GM23248 (cell line): ENCODE measurements at regions not wholly inside any gene's neighbourhood (a gene's known extent, or its start where the extent isn't known, plus 50 kb on each side); places are given as distances from the start of the nearest gene placed in this dataset.

Source experiments
- DNase-seq: peaks from one replicate; pipeline ENCODE4 v3.0.0-alpha.2; 2015
- H2AFZ ChIP-seq: fragments of 200-600 bp; sonication (generic); 2 replicates; pipeline ENCODE4 v1.6.1; 2016; ENCODE audit warnings: antibody characterized with exemption
- H3F3A ChIP-seq: fragments of 200-600 bp; sonication (generic); 2 replicates; pipeline ENCODE4 v1.6.1; 2016; ENCODE audit warnings: mild to moderate bottlenecking, antibody characterized with exemption, mixed run types; ENCODE audit not compliant: insufficient read depth
- H3K27ac ChIP-seq: fragments of 200-600 bp; sonication (generic); 2 replicates; pipeline ENCODE4 v1.5.1; 2016; ENCODE audit warnings: mild to moderate bottlenecking
- H3K27me3 ChIP-seq: fragments of 200-600 bp; sonication (generic); replicated peaks from 2 replicates; pipeline ENCODE4 v1.6.1; 2016; ENCODE audit warnings: mild to moderate bottlenecking; ENCODE audit not compliant: insufficient read depth
- H3K36me3 ChIP-seq: fragments of 200-600 bp; sonication (generic); 2 replicates; pipeline ENCODE4 v1.6.1; 2016; ENCODE audit warnings: low read depth, mild to moderate bottlenecking
- H3K4me1 ChIP-seq: fragments of 200-600 bp; sonication (generic); 2 replicates; pipeline ENCODE4 v1.6.1; 2016; ENCODE audit warnings: mild to moderate bottlenecking; ENCODE audit not compliant: insufficient read depth
- H3K4me2 ChIP-seq: fragments of 200-600 bp; sonication (generic); one replicate; pipeline ENCODE4 v1.6.1; 2016; ENCODE audit warnings: mild to moderate bottlenecking; ENCODE audit not compliant: unreplicated experiment
- H3K4me3 ChIP-seq: fragments of 200-600 bp; sonication (generic); 2 replicates; pipeline ENCODE4 v1.5.1; 2016; ENCODE audit warnings: mild to moderate bottlenecking
- H3K79me2 ChIP-seq: fragments of 200-600 bp; sonication (generic); 2 replicates; pipeline ENCODE4 v1.6.1; 2016; ENCODE audit warnings: mild to moderate bottlenecking; ENCODE audit not compliant: insufficient read depth
- H3K9ac ChIP-seq: fragments of 200-600 bp; sonication (generic); 2 replicates; pipeline ENCODE4 v1.6.1; 2016; ENCODE audit warnings: mild to moderate bottlenecking
- H3K9me2 ChIP-seq: fragments of 200-600 bp; sonication (generic); 2 replicates; pipeline ENCODE4 v1.6.1; 2016; ENCODE audit warnings: mixed run types, mild to moderate bottlenecking, moderate library complexity; ENCODE audit not compliant: insufficient read depth
- H3K9me3 ChIP-seq: fragments of 200-600 bp; sonication (generic); one replicate; pipeline ENCODE4 v1.6.1; 2017; ENCODE audit warnings: low read depth
- H4K20me1 ChIP-seq: fragments of 200-600 bp; sonication (generic); 2 replicates; pipeline ENCODE4 v1.6.0; 2016; ENCODE audit not compliant: insufficient read depth
- EZH2 ChIP-seq: fragments of 200-600 bp; sonication (generic); IDR thresholded peaks from 2 replicates; pipeline ENCODE4 v1.6.1; 2018; ENCODE audit warnings: antibody characterized with exemption, mild to moderate bottlenecking; ENCODE audit not compliant: insufficient read depth, poor library complexity, severe bottlenecking
- EZH2phosphoT487 ChIP-seq: fragments of 200-600 bp; sonication (generic); IDR thresholded peaks from 2 replicates; pipeline ENCODE4 v1.6.1; 2018; ENCODE audit warnings: antibody characterized with exemption, moderate library complexity, mild to moderate bottlenecking, low read depth; ENCODE audit not compliant: insufficient read depth
- WGBS, 2 experiments: methylation state at CpG; one replicate each; pipeline ENCODE4 v1.1.6; 2015 to 2017; ENCODE audit warnings: low lambda C conversion rate in 2 of 2, low coverage in 1 of 2; ENCODE audit errors: missing lambda C conversion rate in 2 of 2; 5-methylcytosine and 5-hydroxymethylcytosine counted together
- in situ Hi-C: fragments of 300-500 bp; cut with MboI; formaldehyde crosslinking; loops from 2 replicates; pipeline ENCODE4 v1.15.0; 2020

GRCh38 chr9:89940625-89941024 lies 335.8 kb downstream of the GADD45G start:
- Histone ChIP-seq H3K4me1 (no peaks in the 10 kb centered on the region), H3K9me2 (no peaks in the 10 kb centered on the region), H3K9ac (no peak overlapping the region), H3K9me3 (no peaks in the 10 kb centered on the region), H3K36me3 (no peaks in the 10 kb centered on the region), H3K4me2 (no peak overlapping the region), H3F3A (no peaks in the 10 kb centered on the region), H3K27ac (no peak overlapping the region), H3K27me3 (peaks cover 8% of the 10 kb centered on the region), H3K4me3 (no peak overlapping the region), H4K20me1 (no peaks in the 10 kb centered on the region), H2AFZ (no peak overlapping the region), H3K79me2 (no peaks in the 10 kb centered on the region)
- DNase-seq = peak; percentile 61
- 21 to 22% methylated on average over 5 of the region's 5 CpGs for WGBS, 2 experiments
- in situ Hi-C loops = no loop called here
- TF ChIP-seq EZH2phosphoT487 (no peak), EZH2 (no peak)

GRCh38 chr9:89941875-89942274 lies 337.1 kb downstream of the GADD45G start:
- Histone ChIP-seq H3K4me3 (no peak overlapping the region), H3K9ac (no peak overlapping the region), H3K27ac (no peak overlapping the region), H4K20me1 (no peaks in the 10 kb centered on the region), H3F3A (no peaks in the 10 kb centered on the region), H3K36me3 (no peaks in the 10 kb centered on the region), H2AFZ (no peak overlapping the region), H3K4me2 (no peak overlapping the region), H3K9me2 (no peaks in the 10 kb centered on the region), H3K9me3 (no peaks in the 10 kb centered on the region), H3K4me1 (no peaks in the 10 kb centered on the region), H3K79me2 (no peaks in the 10 kb centered on the region), H3K27me3 (peaks cover 8% of the 10 kb centered on the region; the same call in 1 of the 2 replicates)
- in situ Hi-C loops = no loop called here
- 0 to 3% methylated on average over 2 of the region's 2 CpGs for WGBS, 2 experiments
- TF ChIP-seq EZH2phosphoT487 = no peak
- no peak for TF ChIP-seq EZH2
- DNase-seq = peak; percentile 62

- no peaks in the 10 kb centered on the region for H3K9me2 ChIP-seq
- DNase-seq = no peak
- H3K4me1 ChIP-seq = no peaks in the 10 kb centered on the region
- peaks cover 8% of the 10 kb centered on the region; the same call in 1 of the 2 replicates for H3K27me3 ChIP-seq
- no peaks in the 10 kb centered on the region for H3K9me3 ChIP-seq
- 93 to 96% methylated on average over 7 of the region's 7 CpGs for WGBS, 2 experiments
- H3K36me3 ChIP-seq = no peaks in the 10 kb centered on the region
- TF ChIP-seq EZH2phosphoT487 = no peak
- TF ChIP-seq EZH2 = no peak
- H3F3A ChIP-seq = no peaks in the 10 kb centered on the region
- no peak overlapping the region for H2AFZ ChIP-seq
- in situ Hi-C loops = no loop called here
- H4K20me1 ChIP-seq = no peaks in the 10 kb centered on the region
- no peak overlapping the region for H3K4me3 ChIP-seq
- no peak overlapping the region for H3K4me2 ChIP-seq
- H3K9ac ChIP-seq = no peak overlapping the region
- H3K79me2 ChIP-seq = no peaks in the 10 kb centered on the region
- H3K27ac ChIP-seq = no peak overlapping the region
These were observed 337.8 kb downstream of the GADD45G start for GRCh38 chr9:89942643-89943042.

GRCh38 chr9:89943309-89943708 lies 338.5 kb downstream of the GADD45G start:
- Histone ChIP-seq H3K9me2 (no peaks in the 10 kb centered on the region), H3K4me3 (no peak overlapping the region), H3K27ac (no peak overlapping the region), H4K20me1 (no peaks in the 10 kb centered on the region), H3K9ac (no peak overlapping the region), H3K4me1 (no peaks in the 10 kb centered on the region), H3K4me2 (no peak overlapping the region), H3K79me2 (no peaks in the 10 kb centered on the region), H2AFZ (no peak overlapping the region), H3K27me3 (peaks cover 5% of the 10 kb centered on the region; the same call in 1 of the 2 replicates), H3K36me3 (no peaks in the 10 kb centered on the region), H3F3A (no peaks in the 10 kb centered on the region), H3K9me3 (no peaks in the 10 kb centered on the region)
- TF ChIP-seq EZH2 = no peak
- TF ChIP-seq EZH2phosphoT487 = no peak
- WGBS, 2 experiments = 68 to 72% methylated on average over 2 of the region's 2 CpGs
- no peak for DNase-seq
- in situ Hi-C loops = no loop called here

- Histone ChIP-seq H3K9me2 (no peaks in the 10 kb centered on the region), H3K27me3 (peaks cover under 1% of the 10 kb centered on the region; the same call in 1 of the 2 replicates), H3F3A (no peaks in the 10 kb centered on the region), H4K20me1 (no peaks in the 10 kb centered on the region), H3K4me2 (no peak overlapping the region), H3K36me3 (no peaks in the 10 kb centered on the region), H3K9ac (no peak overlapping the region), H3K79me2 (no peaks in the 10 kb centered on the region), H2AFZ (no peak overlapping the region), H3K9me3 (no peaks in the 10 kb centered on the region), H3K4me1 (no peaks in the 10 kb centered on the region), H3K27ac (no peak overlapping the region), H3K4me3 (no peak overlapping the region)
- TF ChIP-seq EZH2 (no peak), EZH2phosphoT487 (no peak)
- WGBS, 2 experiments = 81 to 92% methylated on average over 3 of the region's 3 CpGs
- in situ Hi-C loops = no loop called here
- DNase-seq = no peak
These were observed 338.9 kb downstream of the GADD45G start for GRCh38 chr9:89943728-89944127.
